Transverse colon (tissue), 4 donors: ENCODE measurements at regions not wholly inside any gene's neighbourhood (a gene's known extent, or its start where the extent isn't known, plus 50 kb on each side); places are given as distances from the start of the nearest gene placed in this dataset.

ENCODE experiments used
- DNase-seq: peaks from one replicate; pipeline ENCODE4 v3.0.0-alpha.2; 2019
- H3K27ac ChIP-seq, 4 donors: fragments of 200-600 bp; sonication (generic); 2 replicates each; pipeline ENCODE4 v1.5.1; 2016 to 2018; ENCODE audit warnings: inconsistent platforms in 4 of 4
- H3K27me3 ChIP-seq: fragments of 200-600 bp; sonication (generic); 2 replicates; pipeline ENCODE4 v1.5.1; 2017; ENCODE audit warnings: inconsistent platforms
- H3K36me3 ChIP-seq, 4 donors: fragments of 200-600 bp; sonication (generic); 2 replicates each; pipeline ENCODE4 v1.5.1; 2017 to 2019; ENCODE audit warnings: inconsistent platforms in 4 of 4
- H3K4me1 ChIP-seq, 4 donors: fragments of 200-600 bp; sonication (generic); 2 replicates each; pipeline ENCODE4 v1.5.1; 2017 to 2020; ENCODE audit warnings: inconsistent platforms in 4 of 4
- H3K4me3 ChIP-seq, 4 donors: fragments of 200-600 bp; sonication (generic); 1 replicate in 1 of 4; 2 replicates in 3 of 4; pipeline versions ENCODE4 v1.5.1 to v1.6.1; 2017 to 2019; ENCODE audit warnings: inconsistent platforms in 4 of 4
- H3K9me3 ChIP-seq, 2 donors: fragments of 200-600 bp; sonication (generic); 2 replicates each; pipeline ENCODE4 v1.5.1; 2017 to 2019; ENCODE audit warnings: inconsistent platforms in 2 of 2
- CTCF ChIP-seq, 5 experiments: fragments of 200-600 bp in 3 of 5; fragments of 450-650 bp in 2 of 5; sonication (generic) in 3 of 5; IDR thresholded peaks; 1 replicate in 2 of 5; 2 replicates in 3 of 5; pipeline ENCODE4 v1.5.1; 2016 to 2017; ENCODE audit warnings: antibody characterized with exemption in 5 of 5, inconsistent platforms in 3 of 5, mild to moderate bottlenecking in 2 of 5, moderate library complexity in 1 of 5
- EP300 ChIP-seq: sonication (generic); formaldehyde crosslinking; IDR thresholded peaks from one replicate; pipeline ENCODE4 v1.6.1; 2017; ENCODE audit warnings: antibody characterized with exemption, low read depth
- POLR2A ChIP-seq: fragments of 450-650 bp; IDR thresholded peaks from one replicate; pipeline ENCODE4 v1.6.1; 2016; ENCODE audit warnings: antibody characterized with exemption, mild to moderate bottlenecking, moderate library complexity
- POLR2AphosphoS5 ChIP-seq, 3 donors: sonication (generic); formaldehyde crosslinking; IDR thresholded peaks; one replicate each; pipeline ENCODE4 v1.6.1; 2016; ENCODE audit warnings: antibody characterized with exemption in 3 of 3
- WGBS, 2 donors: methylation state at CpG; one replicate each; pipeline ENCODE4 v1.1.5; 2018; ENCODE audit warnings: low coverage in 1 of 2; 5-methylcytosine and 5-hydroxymethylcytosine counted together
- in situ Hi-C, 4 donors: fragments of 200-750 bp; cut with MboI; loops; one replicate each; pipeline versions ENCODE4 v1.15.0 to v1.15.1; 2017; ENCODE audit warnings: low sequenced_read_pairs in 3 of 4, low pct_ligation_motif_present in 1 of 4, low pct_unique_long_range_greater_than_20kb in 1 of 4
- intact Hi-C: fragments of 100-400 bp; cut with DNase I; formaldehyde crosslinking; loops from one replicate; pipeline ENCODE4 v1.15.1; 2023; ENCODE audit warnings: low total_unique reads

GRCh38 chr11:80239217-80239616, 798.4 kb upstream of the TENM4 start:
- Histone ChIP-seq H3K4me1 (no peaks in the 10 kb centered on the region), H3K27ac (no peak overlapping the region), H3K9me3 (peaks cover 0 to 5% of the 10 kb centered on the region in 2 donors), H3K27me3 (no peaks in the 10 kb centered on the region), H3K4me3 (no peak overlapping the region), H3K36me3 (no peaks in the 10 kb centered on the region)
- 41% methylated on average over 1 of the region's 1 CpG; no CpG with 5 or more reads in 1 of the 2 donors for WGBS, 2 donors
- intact Hi-C loops (no loop called here), in situ Hi-C loops (no loop called here)
- no peak for TF ChIP-seq CTCF (IDR thresholded peaks at IDR 0.05)
- TF ChIP-seq POLR2A: no peak
- no peak for TF ChIP-seq POLR2AphosphoS5 (IDR thresholded peaks at IDR 0.05)
- TF ChIP-seq EP300: no peak
- DNase-seq: no peak

- intact Hi-C loops: no loop called here
Measured at GRCh38 chr11:80227915-80228314, 787.1 kb upstream of the TENM4 start.

GRCh38 chr11:80214413-80214812, 773.6 kb upstream of the TENM4 start:
- WGBS, 2 donors: 72% methylated on average over 2 of the region's 2 CpGs; no CpG with 5 or more reads in 1 of the 2 donors
- intact Hi-C loops (no loop called here), in situ Hi-C loops (no loop called here)

More at GRCh38 chr11:80227915-80228314, 787.1 kb upstream of the TENM4 start:
- peaks cover 11 to 17% of the 10 kb centered on the region in 2 donors for H3K9me3 ChIP-seq
- no peak overlapping the region for H3K27ac ChIP-seq
- no peaks in the 10 kb centered on the region for H3K36me3 ChIP-seq
- in situ Hi-C loops: no loop called here
- no peak overlapping the region for H3K4me3 ChIP-seq
- TF ChIP-seq POLR2AphosphoS5 (IDR thresholded peaks at IDR 0.05) (no peak), CTCF (IDR thresholded peaks at IDR 0.05) (no peak), EP300 (no peak), POLR2A (no peak)
- no peak for DNase-seq
- no peaks in the 10 kb centered on the region for H3K27me3 ChIP-seq
- H3K4me1 ChIP-seq: no peaks in the 10 kb centered on the region

GRCh38 chr11:80211673-80212072, 770.8 kb upstream of the TENM4 start:
- Histone ChIP-seq H3K36me3 (no peaks in the 10 kb centered on the region), H3K4me3 (no peak overlapping the region), H3K9me3 (no peaks in the 10 kb centered on the region), H3K27me3 (no peaks in the 10 kb centered on the region), H3K4me1 (no peaks in the 10 kb centered on the region), H3K27ac (no peak overlapping the region)
- TF ChIP-seq EP300 (no peak), POLR2A (no peak), CTCF (IDR thresholded peaks at IDR 0.05) (no peak), POLR2AphosphoS5 (IDR thresholded peaks at IDR 0.05) (no peak)
- WGBS, 2 donors: 50 to 56% methylated on average over 3 of the region's 3 CpGs
- intact Hi-C loops: no loop called here
- in situ Hi-C loops: no loop called here
- no peak for DNase-seq

More at GRCh38 chr11:80214413-80214812, 773.6 kb upstream of the TENM4 start:
- H3K27ac ChIP-seq: no peak overlapping the region
- H3K27me3 ChIP-seq: no peaks in the 10 kb centered on the region
- H3K4me1 ChIP-seq: no peaks in the 10 kb centered on the region
- no peak for DNase-seq
- TF ChIP-seq CTCF (IDR thresholded peaks at IDR 0.05) (no peak), EP300 (no peak), POLR2AphosphoS5 (IDR thresholded peaks at IDR 0.05) (no peak), POLR2A (no peak)
- no peaks in the 10 kb centered on the region for H3K36me3 ChIP-seq
- no peak overlapping the region for H3K4me3 ChIP-seq
- H3K9me3 ChIP-seq: no peaks in the 10 kb centered on the region
